RWPE2 (cell line): ENCODE measurements at regions not wholly inside any gene's neighbourhood (a gene's known extent, or its start where the extent isn't known, plus 50 kb on each side); places are given as distances from the start of the nearest gene placed in this dataset.

Source experiments
- ATAC-seq: fragments of 200-7000 bp; cut with Tn5 transposase; 3 replicates; pipeline ENCODE4 v1.9.1; 2021; ENCODE audit warnings: low read depth
- DNase-seq: peaks from one replicate; pipeline ENCODE4 v3.0.0-alpha.2; 2020; ENCODE audit warnings: low spot score
- H3K27ac ChIP-seq: fragments of 450-650 bp; 2 replicates; pipeline ENCODE4 v1.5.1; 2017; ENCODE audit warnings: mild to moderate bottlenecking; ENCODE audit not compliant: poor library complexity, severe bottlenecking
- H3K27me3 ChIP-seq: fragments of 250-450 bp; sonication (Bioruptor Pico); 2 replicates; pipeline ENCODE4 v1.5.1; 2021; ENCODE audit warnings: mild to moderate bottlenecking, moderate library complexity; ENCODE audit not compliant: insufficient read depth, poor library complexity, severe bottlenecking
- H3K36me3 ChIP-seq: fragments of 250-450 bp; sonication (Bioruptor Pico); 2 replicates; pipeline ENCODE4 v1.5.1; 2020; ENCODE audit warnings: low read depth, mild to moderate bottlenecking, moderate library complexity
- H3K4me1 ChIP-seq: fragments of 250-450 bp; sonication (Bioruptor Pico); 2 replicates; pipeline ENCODE4 v1.5.1; 2021; ENCODE audit warnings: mild to moderate bottlenecking, moderate library complexity; ENCODE audit not compliant: insufficient read depth, poor library complexity, severe bottlenecking
- H3K4me3 ChIP-seq: fragments of 250-450 bp; sonication (Bioruptor Pico); 2 replicates; pipeline ENCODE4 v1.5.1; 2021; ENCODE audit warnings: mild to moderate bottlenecking, moderate library complexity; ENCODE audit not compliant: severe bottlenecking
- H3K9me3 ChIP-seq: fragments of 250-450 bp; sonication (Bioruptor Pico); 2 replicates; pipeline ENCODE4 v1.5.1; 2021; ENCODE audit warnings: mild to moderate bottlenecking, moderate library complexity; ENCODE audit not compliant: severe bottlenecking
- CTCF ChIP-seq: fragments of 450-650 bp; IDR thresholded peaks from one replicate; pipeline ENCODE4 v1.5.1; 2017; ENCODE audit warnings: mild to moderate bottlenecking, moderate library complexity; ENCODE audit not compliant: poor library complexity, severe bottlenecking

- no peak for DNase-seq
- Histone ChIP-seq H3K4me3 (no peak overlapping the region), H3K4me1 (no peaks in the 10 kb centered on the region), H3K27me3 (no peaks in the 10 kb centered on the region), H3K36me3 (no peaks in the 10 kb centered on the region), H3K9me3 (no peaks in the 10 kb centered on the region), H3K27ac (no peak overlapping the region)
- ATAC-seq = no peak
- no peak for TF ChIP-seq CTCF
Measured at GRCh38 chr2:236912326-236913120, 173.2 kb upstream of the COPS8 start.

- no peak for TF ChIP-seq CTCF
- DNase-seq (no peak), ATAC-seq (no peak)
- H3K36me3 ChIP-seq = no peaks in the 10 kb centered on the region
- no peak overlapping the region for H3K4me3 ChIP-seq
- no peaks in the 10 kb centered on the region for H3K4me1 ChIP-seq
- H3K9me3 ChIP-seq = no peaks in the 10 kb centered on the region
- H3K27me3 ChIP-seq = no peaks in the 10 kb centered on the region
- H3K27ac ChIP-seq = no peak overlapping the region
Measured at GRCh38 chr2:236915186-236915585, 170.5 kb upstream of the COPS8 start.

- Histone ChIP-seq H3K4me3 (no peak overlapping the region), H3K27ac (no peak overlapping the region), H3K36me3 (no peaks in the 10 kb centered on the region), H3K27me3 (no peaks in the 10 kb centered on the region), H3K4me1 (no peaks in the 10 kb centered on the region), H3K9me3 (no peaks in the 10 kb centered on the region)
- ATAC-seq (no peak), DNase-seq (no peak)
- no peak for TF ChIP-seq CTCF
Measured at GRCh38 chr2:236915726-236916125, 170.0 kb upstream of the COPS8 start.

- Histone ChIP-seq H3K36me3 (no peaks in the 10 kb centered on the region), H3K4me1 (no peaks in the 10 kb centered on the region), H3K9me3 (no peaks in the 10 kb centered on the region), H3K4me3 (no peak overlapping the region), H3K27ac (no peak overlapping the region), H3K27me3 (no peaks in the 10 kb centered on the region)
- no peak for TF ChIP-seq CTCF
- ATAC-seq = no peak
- DNase-seq = no peak
Measured at GRCh38 chr2:236916181-236916580, 169.5 kb upstream of the COPS8 start.

GRCh38 chr2:236916651-236917050 lies 169.0 kb upstream of the COPS8 start:
- H3K36me3 ChIP-seq = no peaks in the 10 kb centered on the region
- no peak overlapping the region for H3K27ac ChIP-seq
- no peak for TF ChIP-seq CTCF
- no peaks in the 10 kb centered on the region for H3K9me3 ChIP-seq
- DNase-seq (no peak), ATAC-seq (no peak)
- H3K4me1 ChIP-seq = no peaks in the 10 kb centered on the region
- H3K4me3 ChIP-seq = no peak overlapping the region
- no peaks in the 10 kb centered on the region for H3K27me3 ChIP-seq
